Stomach (tissue), 8 donors: ENCODE measurements at regions not wholly inside any gene's neighbourhood (a gene's known extent, or its start where the extent isn't known, plus 50 kb on each side); places are given as distances from the start of the nearest gene placed in this dataset.

Experiments used
- DNase-seq, 2 donors: peaks; one replicate each; pipeline versions ENCODE4 v3.0.0 to v3.0.0-alpha.2; 2013 to 2019
- H3K27ac ChIP-seq, 5 donors: fragments of 200-600 bp in 4 of 5; sonication (generic) in 4 of 5; one replicate each; pipeline ENCODE4 v1.5.1; 2013 to 2019; ENCODE audit warnings: mild to moderate bottlenecking in 1 of 5, moderate library complexity in 1 of 5
- H3K27me3 ChIP-seq, 3 donors: fragments of 200-600 bp; sonication (generic); one replicate each; pipeline ENCODE4 v1.5.1; 2017 to 2019; ENCODE audit warnings: mixed run types in 1 of 3
- H3K36me3 ChIP-seq, 4 donors: fragments of 200-600 bp; sonication (generic); 1 replicate in 3 of 4; 2 replicates in 1 of 4; pipeline ENCODE4 v1.5.1; 2016 to 2019
- H3K4me1 ChIP-seq, 4 donors: fragments of 200-600 bp; sonication (generic); one replicate each; pipeline ENCODE4 v1.5.1; 2016 to 2019
- H3K4me3 ChIP-seq, 4 donors: fragments of 200-600 bp; sonication (generic) in 3 of 4; one replicate each; pipeline ENCODE4 v1.5.1; 2016 to 2019; ENCODE audit warnings: mild to moderate bottlenecking in 1 of 4
- H3K9me3 ChIP-seq, 4 donors: fragments of 200-600 bp; sonication (generic); one replicate each; pipeline ENCODE4 v1.5.1; 2016 to 2019
- CTCF ChIP-seq, 7 experiments: fragments of 450-650 bp in 4 of 7; fragments of 200-600 bp in 3 of 7; sonication (generic) in 3 of 7; IDR thresholded peaks; one replicate each; pipeline ENCODE4 v1.5.1; 2016 to 2019; ENCODE audit warnings: antibody characterized with exemption in 7 of 7, control low read depth in 2 of 7, mild to moderate bottlenecking in 1 of 7
- EP300 ChIP-seq: sonication (generic); formaldehyde crosslinking; IDR thresholded peaks from one replicate; pipeline ENCODE4 v1.6.1; 2017; ENCODE audit warnings: antibody characterized with exemption
- POLR2A ChIP-seq, 4 donors: fragments of 450-650 bp; IDR thresholded peaks; one replicate each; pipeline ENCODE4 v1.6.1; 2016; ENCODE audit warnings: antibody characterized with exemption in 4 of 4, control low read depth in 2 of 4, mild to moderate bottlenecking in 1 of 4, moderate library complexity in 1 of 4
- POLR2AphosphoS5 ChIP-seq, 3 donors: sonication (generic); formaldehyde crosslinking; IDR thresholded peaks; one replicate each; pipeline ENCODE4 v1.6.1; 2016; ENCODE audit warnings: antibody characterized with exemption in 3 of 3
- WGBS, 5 donors: extraction: QIAGEN DNeasy Blood & Tissue Kit in 3 of 5; methylation state at CpG; one replicate each; pipeline versions ENCODE4 v1.1.5 to v1.1.7; 2013 to 2018; 5-methylcytosine and 5-hydroxymethylcytosine counted together
- intact Hi-C: fragments of 100-400 bp; cut with DNase I; formaldehyde crosslinking; loops from one replicate; pipeline ENCODE4 v1.15.1; 2023; ENCODE audit warnings: low total_unique reads
- donor health status: healthy with polysubstance abuse.
- donor health status: Bipolar disorder and iron deficiency.
- donor health status: healthy.

DNA sequence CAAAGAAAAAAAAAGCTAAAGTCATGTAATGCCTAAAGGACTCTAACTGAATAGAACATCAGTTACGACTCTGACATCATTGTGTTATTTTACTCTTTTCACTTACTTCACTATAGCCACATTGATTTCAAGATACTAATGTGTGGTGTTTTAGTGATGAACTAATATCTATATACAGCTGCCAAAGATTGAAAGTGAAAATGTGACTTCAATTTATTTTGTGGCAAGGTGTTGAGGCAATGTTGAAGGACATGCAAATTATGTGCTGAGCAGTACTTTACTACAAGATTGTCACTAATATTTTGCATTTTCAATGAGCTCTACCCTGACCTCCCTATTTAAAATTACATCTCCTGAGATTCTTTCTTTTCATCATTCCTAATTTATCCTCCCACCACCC, 1911.9 kb upstream of the PCDH20 start:
- DNase-seq: no peak
- no peaks in the 10 kb centered on the region for H3K4me1 ChIP-seq
- no peaks in the 10 kb centered on the region for H3K27me3 ChIP-seq
- 48 to 93% (median 88%) methylated on average over 1 of the region's 1 CpG for WGBS, 5 donors
- no peak for TF ChIP-seq CTCF (IDR thresholded peaks at IDR 0.05)
- no peak for TF ChIP-seq POLR2A (IDR thresholded peaks at IDR 0.05)
- H3K4me3 ChIP-seq: no peak overlapping the region
- H3K27ac ChIP-seq: no peak overlapping the region
- H3K9me3 ChIP-seq: no peaks in the 10 kb centered on the region
- intact Hi-C loops: no loop called here
- H3K36me3 ChIP-seq: no peaks in the 10 kb centered on the region

- TF ChIP-seq EP300 (no peak), CTCF (IDR thresholded peaks at IDR 0.05) (no peak), POLR2AphosphoS5 (IDR thresholded peaks at IDR 0.05) (no peak), POLR2A (IDR thresholded peaks at IDR 0.05) (no peak)
- Histone ChIP-seq H3K4me1 (no peaks in the 10 kb centered on the region), H3K27me3 (no peaks in the 10 kb centered on the region), H3K9me3 (no peaks in the 10 kb centered on the region), H3K36me3 (no peaks in the 10 kb centered on the region), H3K4me3 (no peak overlapping the region), H3K27ac (no peak overlapping the region)
- WGBS, 5 donors: 49 to 71% (median 65%) methylated on average over 2 of the region's 2 CpGs
- intact Hi-C loops: no loop called here
- no peak for DNase-seq
Measured at GRCh38 chr13:63323441-63323840, 1907.8 kb upstream of the PCDH20 start.

- H3K4me1 ChIP-seq: no peaks in the 10 kb centered on the region
- no peak for DNase-seq
- H3K9me3 ChIP-seq: no peaks in the 10 kb centered on the region
- no peak overlapping the region for H3K27ac ChIP-seq
- WGBS, 5 donors: 82 to 96% (median 88%) methylated on average over 1 of the region's 1 CpG
- H3K27me3 ChIP-seq: no peaks in the 10 kb centered on the region
- no peak overlapping the region for H3K4me3 ChIP-seq
- no peaks in the 10 kb centered on the region for H3K36me3 ChIP-seq
- TF ChIP-seq POLR2A (IDR thresholded peaks at IDR 0.05): no peak
- TF ChIP-seq CTCF (IDR thresholded peaks at IDR 0.05): no peak
- TF ChIP-seq EP300: no peak
- no peak for TF ChIP-seq POLR2AphosphoS5 (IDR thresholded peaks at IDR 0.05)
- intact Hi-C loops: no loop called here
Measured at GRCh38 chr13:63311587-63311986, 1895.9 kb upstream of the PCDH20 start.

- Histone ChIP-seq H3K27me3 (no peaks in the 10 kb centered on the region), H3K36me3 (no peaks in the 10 kb centered on the region), H3K4me3 (no peak overlapping the region), H3K9me3 (peaks cover 0 to 8% (median 3%) of the 10 kb centered on the region in 4 donors), H3K27ac (no peak overlapping the region), H3K4me1 (no peaks in the 10 kb centered on the region)
- no peak for DNase-seq
- 43 to 61% (median 56%) methylated on average over 5 of the region's 5 CpGs for WGBS, 5 donors
- TF ChIP-seq EP300 (no peak), POLR2A (IDR thresholded peaks at IDR 0.05) (no peak), CTCF (IDR thresholded peaks at IDR 0.05) (no peak), POLR2AphosphoS5 (IDR thresholded peaks at IDR 0.05) (no peak)
- intact Hi-C loops: no loop called here
Measured at GRCh38 chr13:63308549-63309165, 1893.0 kb upstream of the PCDH20 start.
